H1 (cell line): ENCODE measurements at regions not wholly inside any gene's neighbourhood (a gene's known extent, or its start where the extent isn't known, plus 50 kb on each side); places are given as distances from the start of the nearest gene placed in this dataset.

Source experiments
- CHD2 ChIP-seq: IDR thresholded peaks from 2 replicates; pipeline ENCODE4 v1.6.1; 2012; ENCODE audit warnings: low read length, improper control_type of control experiment
- HDAC6 ChIP-seq: IDR thresholded peaks from one replicate; pipeline ENCODE4 v1.7.1; 2012; ENCODE audit warnings: low read depth, mild to moderate bottlenecking, inconsistent platforms, low read length, moderate library complexity
- NANOG ChIP-seq: IDR thresholded peaks from 2 replicates; pipeline ENCODE4 v1.6.1; 2011; ENCODE audit warnings: low read length, low read depth, mild to moderate bottlenecking, inconsistent platforms; ENCODE audit not compliant: insufficient read depth, poor library complexity, severe bottlenecking
- POU5F1 ChIP-seq: IDR thresholded peaks from 2 replicates; pipeline ENCODE4 v1.6.1; 2011; ENCODE audit warnings: low read depth, mild to moderate bottlenecking, low read length, moderate library complexity
- RFX5 ChIP-seq: IDR thresholded peaks from 2 replicates; pipeline ENCODE4 v1.6.1; 2011; ENCODE audit warnings: low read depth, low read length, improper control_type of control experiment, borderline replicate concordance

- no peak for TF ChIP-seq CHD2
- TF ChIP-seq NANOG, result no peak
- TF ChIP-seq HDAC6, result no peak
- TF ChIP-seq POU5F1, result no peak
- TF ChIP-seq RFX5, result no peak
These were observed 844.9 kb upstream of the SLITRK5 start (continued) for GRCh38 chr13:86826232-86826631.
